ENCODE measurements at regions not wholly inside any gene's neighbourhood (a gene's known extent, or its start where the extent isn't known, plus 50 kb on each side); places are given as distances from the start of the nearest gene placed in this dataset.

- no peak for TF ChIP-seq CTCF (IDR thresholded peaks at IDR 0.05)
- TF ChIP-seq POLR2A (IDR thresholded peaks at IDR 0.05): no peak
These were observed 372.7 kb downstream of the ICE1 start for GRCh38 chr5:5795074-5795771.

Measured in thyroid gland (tissue), 4 donors.